Uterus (tissue), 3 donors: ENCODE measurements at regions not wholly inside any gene's neighbourhood (a gene's known extent, or its start where the extent isn't known, plus 50 kb on each side); places are given as distances from the start of the nearest gene placed in this dataset.

Source experiments
- DNase-seq, 2 donors: peaks; one replicate each; pipeline ENCODE4 v3.0.0-alpha.2; 2019 to 2020
- H3K27ac ChIP-seq, 2 donors: fragments of 200-600 bp; sonication (generic); 1 replicate in 1 of 2; 2 replicates in 1 of 2; pipeline ENCODE4 v1.5.1; 2016 to 2018
- H3K27me3 ChIP-seq, 2 donors: fragments of 200-600 bp; sonication (generic); one replicate each; pipeline ENCODE4 v1.5.1; 2018 to 2019; ENCODE audit warnings: control low read depth in 1 of 2
- H3K36me3 ChIP-seq, 2 donors: fragments of 200-600 bp; sonication (generic); one replicate each; pipeline ENCODE4 v1.5.1; 2019; ENCODE audit warnings: control low read depth in 1 of 2
- H3K4me1 ChIP-seq, 2 donors: fragments of 200-600 bp; sonication (generic); one replicate each; pipeline ENCODE4 v1.5.1; 2018 to 2019; ENCODE audit warnings: control low read depth in 1 of 2
- H3K4me3 ChIP-seq, 2 donors: fragments of 200-600 bp; sonication (generic); 1 replicate in 1 of 2; 2 replicates in 1 of 2; pipeline ENCODE4 v1.5.1; 2018 to 2019; ENCODE audit warnings: mild to moderate bottlenecking in 1 of 2
- H3K9me3 ChIP-seq, 2 donors: fragments of 200-600 bp; sonication (generic); one replicate each; pipeline ENCODE4 v1.5.1; 2019; ENCODE audit warnings: control low read depth in 1 of 2
- POLR2A ChIP-seq, 2 donors: fragments of 450-650 bp; IDR thresholded peaks; one replicate each; pipeline ENCODE4 v1.6.1; 2016; ENCODE audit warnings: antibody characterized with exemption in 2 of 2, mild to moderate bottlenecking in 1 of 2, moderate library complexity in 1 of 2
- intact Hi-C: fragments of 100-400 bp; cut with DNase I; formaldehyde crosslinking; loops from one replicate; pipeline ENCODE4 v1.15.1; 2023; ENCODE audit warnings: low total_unique reads
- TF ChIP-seq, protein P1 (sequence below), 4 experiments: fragments of 200-600 bp in 2 of 4; fragments of 450-650 bp in 2 of 4; sonication (generic) in 2 of 4; IDR thresholded peaks; one replicate each; pipeline ENCODE4 v1.5.1; 2016 to 2019; ENCODE audit warnings: antibody characterized with exemption in 4 of 4, mild to moderate bottlenecking in 2 of 4, moderate library complexity in 1 of 4
- donor health status: DM: yes; HTN: yes; CAD: no.

GRCh38 chr1:209100460-209100859 lies 483.1 kb upstream of the CAMK1G start:
- Histone ChIP-seq H3K4me3 (no peak overlapping the region), H3K36me3 (no peaks in the 10 kb centered on the region), H3K27ac (no peak overlapping the region), H3K27me3 (no peaks in the 10 kb centered on the region), H3K9me3 (no peaks in the 10 kb centered on the region), H3K4me1 (no peaks in the 10 kb centered on the region)
- DNase-seq: no peak
- intact Hi-C loops: no loop called here
- TF ChIP-seq POLR2A (IDR thresholded peaks at IDR 0.05): no peak
- TF ChIP-seq, protein P1, sequence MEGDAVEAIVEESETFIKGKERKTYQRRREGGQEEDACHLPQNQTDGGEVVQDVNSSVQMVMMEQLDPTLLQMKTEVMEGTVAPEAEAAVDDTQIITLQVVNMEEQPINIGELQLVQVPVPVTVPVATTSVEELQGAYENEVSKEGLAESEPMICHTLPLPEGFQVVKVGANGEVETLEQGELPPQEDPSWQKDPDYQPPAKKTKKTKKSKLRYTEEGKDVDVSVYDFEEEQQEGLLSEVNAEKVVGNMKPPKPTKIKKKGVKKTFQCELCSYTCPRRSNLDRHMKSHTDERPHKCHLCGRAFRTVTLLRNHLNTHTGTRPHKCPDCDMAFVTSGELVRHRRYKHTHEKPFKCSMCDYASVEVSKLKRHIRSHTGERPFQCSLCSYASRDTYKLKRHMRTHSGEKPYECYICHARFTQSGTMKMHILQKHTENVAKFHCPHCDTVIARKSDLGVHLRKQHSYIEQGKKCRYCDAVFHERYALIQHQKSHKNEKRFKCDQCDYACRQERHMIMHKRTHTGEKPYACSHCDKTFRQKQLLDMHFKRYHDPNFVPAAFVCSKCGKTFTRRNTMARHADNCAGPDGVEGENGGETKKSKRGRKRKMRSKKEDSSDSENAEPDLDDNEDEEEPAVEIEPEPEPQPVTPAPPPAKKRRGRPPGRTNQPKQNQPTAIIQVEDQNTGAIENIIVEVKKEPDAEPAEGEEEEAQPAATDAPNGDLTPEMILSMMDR (IDR thresholded peaks at IDR 0.05): no peak

- Histone ChIP-seq H3K36me3 (no peaks in the 10 kb centered on the region), H3K27me3 (no peaks in the 10 kb centered on the region), H3K9me3 (no peaks in the 10 kb centered on the region), H3K27ac (no peak overlapping the region), H3K4me1 (no peaks in the 10 kb centered on the region), H3K4me3 (no peak overlapping the region)
- TF ChIP-seq POLR2A (IDR thresholded peaks at IDR 0.05): no peak
- TF ChIP-seq, protein P1 (IDR thresholded peaks at IDR 0.05): no peak
- no peak for DNase-seq
- intact Hi-C loops: no loop called here
Measured at GRCh38 chr1:209101106-209101505, 482.4 kb upstream of the CAMK1G start.

GRCh38 chr1:209102120-209102519 lies 481.4 kb upstream of the CAMK1G start:
- Histone ChIP-seq H3K27ac (no peak overlapping the region), H3K4me1 (no peaks in the 10 kb centered on the region), H3K4me3 (no peak overlapping the region), H3K27me3 (no peaks in the 10 kb centered on the region), H3K9me3 (no peaks in the 10 kb centered on the region), H3K36me3 (no peaks in the 10 kb centered on the region)
- TF ChIP-seq, protein P1 (IDR thresholded peaks at IDR 0.05): no peak
- no peak for TF ChIP-seq POLR2A (IDR thresholded peaks at IDR 0.05)
- intact Hi-C loops: no loop called here
- no peak for DNase-seq

DNA sequence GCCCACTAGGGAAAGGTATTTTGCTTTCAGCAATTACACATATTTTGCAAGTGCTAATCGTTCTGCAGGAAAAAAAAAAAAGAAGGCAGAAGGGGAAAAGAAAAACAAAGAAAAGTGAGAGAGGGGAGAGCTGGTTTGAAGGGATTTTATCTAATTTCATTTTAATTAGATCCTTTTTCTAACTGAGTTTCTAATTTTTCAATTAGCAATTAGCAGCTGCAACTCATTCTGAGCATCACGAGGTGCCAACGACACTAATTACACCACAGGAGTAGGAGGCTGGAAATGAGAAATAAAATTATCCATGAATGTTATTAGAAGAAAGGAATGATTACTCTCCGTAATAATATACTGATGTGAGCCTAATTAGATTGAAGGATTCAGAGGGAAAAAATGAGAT lies 481.0 kb upstream of the CAMK1G start:
- no peak overlapping the region for H3K27ac ChIP-seq
- no peak for DNase-seq
- no peak overlapping the region for H3K4me3 ChIP-seq
- no peaks in the 10 kb centered on the region for H3K36me3 ChIP-seq
- intact Hi-C loops: no loop called here
- no peak for TF ChIP-seq POLR2A (IDR thresholded peaks at IDR 0.05)
- TF ChIP-seq, protein P1 (IDR thresholded peaks at IDR 0.05): no peak
- H3K4me1 ChIP-seq: no peaks in the 10 kb centered on the region
- H3K9me3 ChIP-seq: no peaks in the 10 kb centered on the region
- H3K27me3 ChIP-seq: no peaks in the 10 kb centered on the region

- Histone ChIP-seq H3K27ac (no peak overlapping the region), H3K4me3 (no peak overlapping the region), H3K27me3 (no peaks in the 10 kb centered on the region), H3K36me3 (no peaks in the 10 kb centered on the region), H3K4me1 (no peaks in the 10 kb centered on the region), H3K9me3 (no peaks in the 10 kb centered on the region)
- no peak for DNase-seq
- intact Hi-C loops: no loop called here
- TF ChIP-seq POLR2A (IDR thresholded peaks at IDR 0.05): no peak
Measured at GRCh38 chr1:209103092-209103491, 480.4 kb upstream of the CAMK1G start.

DNA sequence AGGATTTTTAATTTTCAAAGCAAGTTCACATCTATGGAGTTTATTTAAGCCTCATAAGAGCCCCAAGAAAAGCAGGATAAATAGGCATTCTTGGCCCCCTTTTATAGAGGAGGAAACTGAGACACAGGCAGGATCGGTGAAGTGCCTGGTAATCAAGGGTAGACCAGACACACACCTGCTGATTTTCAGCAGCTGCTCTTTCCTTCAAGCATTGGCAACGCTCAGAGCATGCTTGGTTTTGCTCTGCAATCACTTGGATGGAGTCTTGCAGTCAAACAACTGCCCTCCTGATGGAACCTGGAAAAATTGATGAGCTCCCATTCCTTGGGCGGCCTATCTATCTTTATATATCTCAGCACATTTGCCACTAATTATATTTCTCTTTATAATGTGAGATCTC lies 478.9 kb upstream of the CAMK1G start:
- Histone ChIP-seq H3K4me1 (no peaks in the 10 kb centered on the region), H3K36me3 (no peaks in the 10 kb centered on the region), H3K27me3 (no peaks in the 10 kb centered on the region), H3K27ac (no peak overlapping the region), H3K9me3 (no peaks in the 10 kb centered on the region), H3K4me3 (no peak overlapping the region)
- TF ChIP-seq, protein P1 (IDR thresholded peaks at IDR 0.05): no peak
- no peak for TF ChIP-seq POLR2A (IDR thresholded peaks at IDR 0.05)
- DNase-seq: no peak
- intact Hi-C loops: no loop called here
